GM21528 (cell line): ENCODE measurements at regions not wholly inside any gene's neighbourhood (a gene's known extent, or its start where the extent isn't known, plus 50 kb on each side); places are given as distances from the start of the nearest gene placed in this dataset.

ENCODE experiments used
- ATAC-seq: cut with Tn5 transposase; IDR thresholded peaks from one replicate; pipeline ENCODE4 v1.9.1; 2021; ENCODE audit warnings: mild to moderate bottlenecking, moderate library complexity; ENCODE audit not compliant: unreplicated experiment, low FRiP score

DNA sequence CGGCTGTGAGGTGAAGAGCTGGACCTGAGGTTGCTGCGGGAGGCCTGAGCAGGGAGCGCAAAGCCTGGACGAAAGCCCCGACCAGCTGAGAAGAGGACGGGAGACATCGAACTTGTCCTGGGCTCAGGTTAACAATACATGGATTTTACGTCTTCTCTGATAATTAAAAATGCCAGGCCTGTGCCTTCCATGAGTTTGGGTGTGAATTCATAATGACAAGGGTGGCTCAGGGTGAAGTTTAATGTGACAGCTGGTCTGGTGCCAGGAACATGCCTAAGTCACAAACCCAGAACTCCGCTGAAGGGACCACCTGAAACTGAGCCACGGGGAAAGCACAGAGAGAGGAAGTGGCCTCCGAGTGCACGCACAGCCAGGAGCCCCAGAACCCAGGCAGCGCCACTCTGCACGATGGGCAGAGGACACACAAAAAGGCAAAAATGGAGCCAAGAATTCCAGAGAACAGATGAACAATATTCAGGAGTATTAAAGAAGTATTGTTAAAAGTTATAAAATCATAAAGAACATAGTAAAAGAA is 150.1 kb upstream of the RPS6KA2 start:
- ATAC-seq, result no peak

DNA sequence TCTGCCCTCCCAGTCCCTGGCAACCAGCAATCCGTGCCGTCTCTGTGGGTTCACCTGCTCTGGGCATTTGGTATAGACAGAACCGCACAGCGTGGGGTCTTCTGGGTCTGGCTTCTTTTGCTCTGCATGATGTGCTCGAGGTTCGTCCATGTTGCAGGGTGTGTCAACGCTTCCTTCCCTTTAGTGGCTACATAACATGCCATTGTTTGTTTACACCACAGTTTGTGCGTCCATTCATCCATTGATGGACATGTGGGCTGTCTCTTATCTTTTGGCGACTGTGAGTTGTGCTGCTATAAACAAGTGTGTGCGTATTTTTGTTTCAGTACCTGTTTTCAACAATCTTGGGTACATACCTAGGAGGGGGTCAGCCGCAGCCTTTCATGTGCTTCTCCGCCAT is 149.5 kb upstream of the RPS6KA2 start:
- ATAC-seq, result no peak

- no peak for ATAC-seq
These were observed 148.8 kb upstream of the RPS6KA2 start for GRCh38 chr6:166775923-166776220.

GRCh38 chr6:166775180-166775922 is 148.3 kb upstream of the RPS6KA2 start:
- no peak for ATAC-seq

DNA sequence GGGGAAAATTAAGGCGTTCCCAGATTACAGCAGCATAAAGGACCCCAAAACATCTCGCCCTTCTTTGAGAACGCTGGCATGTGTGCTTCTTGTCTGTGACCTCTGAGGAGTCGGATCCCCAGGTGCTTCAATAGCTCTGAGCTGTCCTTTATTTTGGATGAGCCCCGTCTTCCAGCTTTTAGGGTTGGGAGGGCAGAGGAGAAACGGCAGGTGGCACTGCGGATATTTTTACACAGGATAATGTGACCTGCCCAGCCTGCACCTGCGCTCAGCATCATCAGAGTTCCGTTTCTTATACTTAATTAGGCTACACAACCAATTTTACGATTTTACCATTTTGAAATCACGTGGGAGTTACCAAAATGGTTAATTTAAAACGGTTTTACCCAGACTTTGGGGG is 147.7 kb upstream of the RPS6KA2 start:
- no peak for ATAC-seq

- ATAC-seq, result no peak
These were observed 147.2 kb upstream of the RPS6KA2 start for GRCh38 chr6:166774292-166774691.

DNA sequence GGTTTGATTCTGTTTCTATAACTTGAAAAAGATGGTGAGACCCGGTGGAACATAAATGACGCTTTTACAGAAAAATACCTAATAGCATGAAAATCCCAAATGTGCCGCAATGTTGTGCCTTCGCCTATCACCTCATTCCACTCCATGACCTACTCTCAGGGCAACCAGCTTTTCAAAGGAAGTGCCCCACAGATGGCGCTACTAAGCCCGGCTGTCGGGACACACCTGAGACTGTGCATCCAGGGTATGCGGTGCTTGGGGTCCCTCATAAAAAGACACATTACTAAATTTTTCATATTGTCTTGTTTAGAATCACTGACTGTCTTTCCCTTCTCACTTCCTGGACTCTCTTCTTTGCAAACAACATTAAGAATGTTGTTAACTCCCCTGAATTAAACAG is 145.5 kb upstream of the RPS6KA2 start:
- ATAC-seq, result no peak

GRCh38 chr6:166771701-166772100 is 144.7 kb upstream of the RPS6KA2 start:
- no peak for ATAC-seq

DNA sequence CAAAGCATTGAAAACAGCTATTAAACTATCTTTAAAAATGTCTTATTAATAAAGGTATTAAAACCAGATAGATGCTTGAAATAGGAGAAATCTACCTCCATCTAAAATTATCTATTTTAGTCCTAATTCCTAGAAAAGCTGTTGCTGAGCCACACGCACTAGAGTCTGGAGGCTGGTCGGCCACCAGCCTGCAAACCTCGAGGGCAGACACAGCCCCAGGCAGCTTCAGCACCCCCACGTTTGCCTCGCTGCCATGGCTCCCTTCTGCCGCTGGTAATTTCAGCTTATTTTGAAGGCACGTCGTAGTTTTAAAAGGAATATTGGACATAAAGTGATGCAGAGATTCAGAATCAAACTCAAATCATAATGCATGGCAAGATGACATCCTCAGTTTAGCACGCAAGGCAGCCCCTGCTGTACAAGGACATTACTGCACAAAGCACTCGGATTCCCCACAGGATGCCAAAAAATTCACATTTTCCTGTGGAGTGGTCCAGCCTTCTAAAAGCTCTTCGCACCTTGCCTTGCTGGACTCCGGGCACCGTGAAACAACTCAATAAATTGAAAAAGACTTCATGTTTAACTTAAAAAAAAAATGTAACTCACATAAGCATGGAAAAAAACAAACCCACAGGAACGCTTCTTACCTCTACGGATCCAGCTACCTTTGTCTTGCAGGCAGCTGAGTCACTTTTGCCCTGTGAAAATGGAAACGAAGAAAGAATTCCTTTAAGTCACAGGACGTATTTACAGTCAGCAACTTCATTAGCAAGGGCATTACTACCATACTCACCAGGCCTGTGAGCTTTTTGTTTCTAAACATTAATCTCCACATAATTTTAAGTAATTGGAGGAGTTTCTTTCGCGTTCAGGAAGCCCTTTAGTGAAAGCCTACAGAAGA is 143.4 kb upstream of the RPS6KA2 start:
- no peak for ATAC-seq

- ATAC-seq, result no peak
These were observed 142.6 kb upstream of the RPS6KA2 start for GRCh38 chr6:166769648-166770047.

DNA sequence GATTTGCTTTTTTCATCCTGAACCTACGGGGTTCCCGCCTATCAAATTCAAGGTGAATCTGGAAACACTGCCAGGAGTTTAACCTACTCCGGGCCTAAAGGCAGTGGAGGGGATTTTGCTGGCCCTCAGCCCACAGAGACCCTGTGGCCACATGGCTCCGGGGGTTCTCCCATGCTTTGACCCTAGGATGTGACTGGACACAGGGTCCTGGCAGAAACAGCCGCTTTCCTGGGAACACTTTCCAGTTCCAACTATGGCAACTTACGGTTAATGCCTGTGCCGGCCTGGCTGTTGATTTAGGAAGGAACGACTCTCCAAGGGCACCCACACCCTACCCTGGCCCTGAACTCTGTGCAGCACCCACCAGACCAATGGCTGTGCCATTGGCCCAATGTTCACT is 141.7 kb upstream of the RPS6KA2 start:
- no peak for ATAC-seq

GRCh38 chr6:166767230-166767629 is 140.2 kb upstream of the RPS6KA2 start:
- ATAC-seq, result no peak

GRCh38 chr6:166766769-166767168 is 139.7 kb upstream of the RPS6KA2 start:
- ATAC-seq, result no peak

DNA sequence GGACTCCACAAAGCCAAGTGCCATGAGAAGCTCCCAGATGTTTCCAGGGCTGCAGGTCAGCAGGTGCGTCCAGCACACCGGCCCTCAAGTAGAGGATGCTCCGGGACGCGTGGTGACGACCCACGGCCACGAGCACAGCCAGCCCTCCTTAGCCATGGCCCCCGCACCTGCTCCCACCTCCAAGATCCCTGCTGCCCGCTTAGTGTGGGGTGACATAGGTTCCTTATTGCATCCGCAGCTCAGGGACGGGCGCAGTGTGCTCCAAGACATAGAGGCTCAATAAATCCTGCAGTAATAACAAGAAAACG is 138.1 kb upstream of the RPS6KA2 start:
- no peak for ATAC-seq

- ATAC-seq, result no peak
These were observed 137.6 kb upstream of the RPS6KA2 start for GRCh38 chr6:166764473-166765233.

DNA sequence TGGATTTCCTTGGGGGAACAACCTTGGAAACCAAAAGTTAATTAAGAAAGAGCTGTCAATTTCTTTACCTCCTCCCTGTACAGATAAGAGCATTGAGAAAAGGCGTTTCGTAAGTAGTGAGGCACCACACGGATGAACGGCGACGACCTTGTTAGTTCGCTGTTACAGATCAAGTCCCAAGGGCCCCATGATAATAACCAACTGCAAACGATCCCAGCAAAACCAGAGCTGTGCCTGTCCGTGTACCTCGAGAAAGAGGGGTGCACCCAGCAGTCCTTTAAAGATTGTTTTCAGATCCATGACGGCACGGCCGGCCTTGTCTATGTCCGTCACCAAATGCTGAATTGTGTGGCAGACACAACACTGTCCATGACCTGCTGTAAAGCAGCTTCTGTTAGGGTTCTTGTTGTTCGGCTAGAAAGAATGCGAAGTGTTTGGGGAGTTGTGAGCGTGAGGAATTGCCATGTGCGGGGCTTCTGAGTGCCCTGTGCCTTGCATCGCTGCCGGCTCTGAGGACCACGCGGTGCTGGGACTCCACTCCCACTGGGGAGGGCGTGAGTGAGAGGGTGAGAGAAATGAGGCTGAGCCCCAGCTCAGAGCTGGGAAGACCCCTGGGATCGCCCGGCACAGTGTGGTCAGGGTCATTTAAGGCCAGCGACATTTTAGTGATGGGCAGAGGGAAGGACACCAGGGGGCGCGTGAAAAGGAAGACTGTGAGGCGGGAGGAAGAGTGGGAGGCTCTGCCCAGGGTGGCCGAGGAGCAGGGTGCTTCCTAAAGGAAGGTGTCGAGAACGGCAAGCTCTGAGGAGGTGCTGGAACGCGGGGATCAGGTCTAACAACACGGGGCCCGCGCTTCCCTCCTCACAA is 136.8 kb upstream of the RPS6KA2 start:
- no peak for ATAC-seq

- ATAC-seq, result no peak
These were observed 134.8 kb upstream of the RPS6KA2 start for GRCh38 chr6:166761801-166762200.

DNA sequence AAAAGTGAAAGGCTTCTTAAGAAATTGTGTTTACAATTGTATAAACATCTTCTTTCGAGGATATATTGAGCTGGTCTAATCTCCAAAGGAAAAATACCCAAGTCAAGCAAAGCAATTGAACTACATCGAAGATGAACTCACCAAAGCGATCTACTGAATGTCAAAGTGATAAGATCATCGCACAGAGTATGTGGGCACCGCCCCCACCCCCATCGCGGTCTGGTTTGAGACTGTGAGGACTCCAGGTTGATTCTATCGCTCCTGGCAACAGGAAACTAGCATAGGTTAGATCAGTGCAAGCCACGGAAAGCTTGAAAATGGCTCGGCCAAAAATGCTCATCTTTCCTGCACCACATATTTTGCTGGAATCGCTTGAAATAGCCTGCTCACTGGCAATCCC is 133.2 kb upstream of the RPS6KA2 start:
- no peak for ATAC-seq

DNA sequence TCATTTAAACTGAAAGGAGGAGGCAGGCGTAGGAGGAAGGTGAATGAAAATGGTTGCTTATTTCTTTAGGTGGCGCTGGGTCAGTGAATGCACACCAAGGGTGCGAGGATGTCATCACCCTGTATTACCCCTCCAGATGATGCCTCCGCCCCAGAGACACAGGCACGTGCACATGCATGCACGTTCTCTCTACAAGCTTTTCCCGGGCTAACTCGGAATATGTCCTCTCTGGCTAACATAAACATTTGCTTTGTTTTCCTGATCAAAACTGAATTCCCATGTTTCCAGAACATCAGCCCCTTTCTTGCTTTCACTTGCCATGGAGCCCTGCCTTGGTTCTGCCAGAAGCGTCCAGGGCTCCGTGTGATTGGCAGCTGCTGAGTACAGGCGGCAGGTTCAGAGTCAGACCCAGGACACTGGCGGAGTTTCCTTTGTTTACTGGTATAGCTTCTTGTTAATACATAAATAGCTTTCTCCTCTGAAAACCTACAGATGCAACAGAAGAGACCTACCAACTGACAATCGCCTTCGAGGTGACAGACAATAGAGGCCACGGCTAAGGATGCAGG is 131.2 kb upstream of the RPS6KA2 start:
- ATAC-seq, result no peak
